ENCODE measurements at regions not wholly inside any gene's neighbourhood (a gene's known extent, or its start where the extent isn't known, plus 50 kb on each side); places are given as distances from the start of the nearest gene placed in this dataset.

- TF ChIP-seq CTCF (IDR thresholded peaks at IDR 0.05): no peak
- TF ChIP-seq POLR2A (IDR thresholded peaks at IDR 0.05): no peak
These were observed 108.7 kb downstream of the PALM2AKAP2 start for GRCh38 chr9:109888695-109889094.
